ENCODE measurements at regions not wholly inside any gene's neighbourhood (a gene's known extent, or its start where the extent isn't known, plus 50 kb on each side); places are given as distances from the start of the nearest gene placed in this dataset.

DNA sequence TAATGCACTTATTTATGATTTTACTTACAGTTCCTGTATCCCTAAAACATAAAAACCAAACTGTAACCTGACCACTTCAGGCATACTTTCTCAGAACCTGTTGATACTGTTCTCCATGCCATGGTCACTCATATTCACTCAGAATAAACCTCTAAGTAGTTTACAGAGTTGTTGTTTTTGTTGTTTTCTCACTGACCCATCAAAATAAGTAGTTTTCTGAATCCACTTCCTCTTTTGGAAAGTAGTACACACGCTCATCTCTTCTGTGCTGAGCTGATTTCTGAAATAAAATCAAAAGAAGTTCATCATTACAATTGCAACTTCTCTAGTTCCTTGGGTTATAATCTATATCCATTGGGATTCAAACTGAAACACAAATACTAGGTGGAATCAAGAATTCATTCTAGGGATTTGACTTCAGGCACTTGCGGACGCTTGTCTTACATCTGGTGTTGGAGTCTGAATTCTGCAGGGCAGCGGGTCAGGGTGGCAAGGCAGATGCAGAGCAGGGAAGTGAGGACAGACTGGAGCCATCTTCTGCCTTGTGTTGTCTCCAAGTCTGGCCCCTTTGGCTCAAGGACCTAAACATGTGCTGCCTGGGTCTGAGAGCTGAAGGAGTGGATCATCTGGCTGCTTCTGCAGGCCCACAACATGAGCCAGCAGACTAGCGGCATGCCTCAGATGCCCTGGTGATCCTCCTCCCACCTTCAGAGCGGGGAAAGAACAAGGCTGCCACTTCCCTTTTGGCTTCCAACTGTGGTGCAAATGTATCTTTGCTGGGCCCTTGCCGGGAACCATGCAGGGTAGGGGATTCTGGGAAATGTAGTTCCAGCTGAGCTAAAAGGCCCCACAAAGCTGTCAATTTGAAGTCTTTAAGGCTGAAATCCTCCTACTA lies 167.9 kb upstream of the MYLIP start:
- no peak overlapping the region for H3K4me3 Mint-ChIP-seq
- no peak for DNase-seq
- H3K4me1 Mint-ChIP-seq, result peaks cover 16% of the 10 kb centered on the region
- H3K27ac Mint-ChIP-seq, result no peak overlapping the region
- no peaks in the 10 kb centered on the region for H3K27me3 Mint-ChIP-seq
- H3K36me3 Mint-ChIP-seq, result no peaks in the 10 kb centered on the region
- no peaks in the 10 kb centered on the region for H3K9me3 Mint-ChIP-seq

GRCh38 chr6:15957655-15958169 lies 171.2 kb upstream of the MYLIP start:
- Mint-ChIP-seq H3K27ac (no peak overlapping the region), H3K4me1 (peaks cover 15% of the 10 kb centered on the region), H3K4me3 (no peak overlapping the region), H3K9me3 (no peaks in the 10 kb centered on the region), H3K27me3 (no peaks in the 10 kb centered on the region), H3K36me3 (no peaks in the 10 kb centered on the region)
- no peak for DNase-seq

- H3K4me1 Mint-ChIP-seq, result peaks cover 7% of the 10 kb centered on the region
- H3K27ac Mint-ChIP-seq, result no peak overlapping the region
- H3K4me3 Mint-ChIP-seq, result no peak overlapping the region
These were observed 172.4 kb upstream of the MYLIP start for GRCh38 chr6:15956205-15957106.

GRCh38 chr6:15955484-15955883 lies 173.4 kb upstream of the MYLIP start:
- no peaks in the 10 kb centered on the region for H3K9me3 Mint-ChIP-seq
- no peak overlapping the region for H3K4me3 Mint-ChIP-seq
- H3K4me1 Mint-ChIP-seq, result peaks cover 7% of the 10 kb centered on the region
- no peak for DNase-seq
- H3K27ac Mint-ChIP-seq, result no peak overlapping the region
- H3K36me3 Mint-ChIP-seq, result no peaks in the 10 kb centered on the region
- H3K27me3 Mint-ChIP-seq, result no peaks in the 10 kb centered on the region

More at GRCh38 chr6:15956205-15957106, 172.4 kb upstream of the MYLIP start:
- DNase-seq, result no peak
- Mint-ChIP-seq H3K9me3 (no peaks in the 10 kb centered on the region), H3K36me3 (no peaks in the 10 kb centered on the region), H3K27me3 (no peaks in the 10 kb centered on the region)

- Mint-ChIP-seq H3K27me3 (no peaks in the 10 kb centered on the region), H3K27ac (no peak overlapping the region)
These were observed 175.6 kb upstream of the MYLIP start for GRCh38 chr6:15953152-15953880.

DNA sequence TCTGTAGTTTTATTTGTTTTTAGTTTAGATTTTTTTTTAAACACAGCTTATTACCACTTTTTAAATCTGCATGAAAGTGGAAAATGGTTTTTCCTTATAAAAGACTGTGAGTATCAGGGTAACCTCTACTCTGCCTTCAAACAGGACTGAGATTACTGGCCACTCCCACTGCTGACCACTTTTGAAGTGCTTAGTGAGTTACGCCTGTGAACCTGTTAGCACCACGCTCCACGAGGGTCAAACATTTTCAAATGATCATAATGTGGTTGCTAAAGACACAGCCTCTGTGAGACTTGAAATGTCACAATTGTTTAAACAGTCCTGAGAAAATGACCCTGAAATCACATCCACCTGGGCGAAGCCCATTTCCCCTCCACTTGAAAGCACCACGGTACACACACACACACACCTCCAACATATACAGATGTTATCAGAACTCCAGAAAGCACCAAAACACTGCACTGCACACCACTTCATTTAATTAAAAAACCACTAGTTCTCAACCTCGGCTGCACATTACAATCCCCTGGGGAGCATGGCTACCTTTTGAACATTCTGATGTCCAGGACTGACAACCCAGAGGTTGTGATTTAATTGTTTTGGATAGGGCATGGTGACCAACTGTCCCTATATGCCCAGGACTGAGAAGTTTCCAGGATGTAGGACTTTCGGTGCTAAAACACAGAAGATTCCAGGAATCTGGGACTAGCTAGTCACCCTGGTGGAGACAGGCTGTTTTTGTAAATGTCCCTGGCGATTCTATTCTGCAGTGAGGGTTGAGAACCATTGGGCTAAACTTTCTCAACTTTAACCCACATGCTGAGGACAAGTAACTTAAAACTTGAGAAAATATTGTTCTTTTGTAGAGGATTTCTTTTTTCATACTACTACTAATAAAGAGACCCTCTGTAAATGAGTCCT lies 176.4 kb upstream of the MYLIP start:
- H3K9me3 Mint-ChIP-seq, result no peaks in the 10 kb centered on the region
- H3K27ac Mint-ChIP-seq, result no peak overlapping the region

More at GRCh38 chr6:15953152-15953880, 175.6 kb upstream of the MYLIP start:
- DNase-seq, result no peak
- Mint-ChIP-seq H3K36me3 (no peaks in the 10 kb centered on the region), H3K4me3 (no peak overlapping the region), H3K4me1 (peaks cover 7% of the 10 kb centered on the region), H3K9me3 (no peaks in the 10 kb centered on the region)

DNA sequence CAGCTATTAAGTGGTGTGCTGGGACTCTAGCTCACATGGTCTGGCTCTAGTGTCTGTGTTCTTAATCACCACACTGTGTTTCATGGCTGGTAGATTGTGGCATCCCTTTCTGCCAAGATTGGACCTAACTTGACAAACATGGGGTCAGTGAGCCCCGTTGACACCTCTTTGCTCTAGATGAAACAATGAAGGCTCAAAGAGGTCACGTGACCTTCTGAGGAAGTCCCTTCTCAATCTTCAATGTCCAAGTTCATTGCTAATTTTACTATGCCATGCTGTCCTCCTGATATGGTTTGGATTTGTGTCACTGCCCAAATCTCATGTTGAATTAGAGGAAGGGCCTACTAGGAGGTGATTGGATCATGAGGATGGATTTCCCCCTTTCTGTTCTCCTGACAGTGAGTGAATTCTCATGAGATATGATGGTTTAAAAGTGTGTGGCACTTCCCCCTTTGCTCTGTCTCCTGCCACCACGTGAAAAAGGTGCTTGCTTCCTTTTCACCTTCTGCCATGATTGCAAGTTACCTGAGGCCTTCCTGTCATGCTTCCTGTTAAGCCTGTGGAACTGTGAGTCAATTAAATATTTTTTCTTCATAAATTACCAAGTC lies 177.8 kb upstream of the MYLIP start:
- Mint-ChIP-seq H3K4me1 (peaks cover 3% of the 10 kb centered on the region), H3K4me3 (no peak overlapping the region), H3K36me3 (no peaks in the 10 kb centered on the region), H3K9me3 (no peaks in the 10 kb centered on the region), H3K27ac (no peak overlapping the region), H3K27me3 (no peaks in the 10 kb centered on the region)
- DNase-seq, result no peak

More for the DNA sequence above, 176.4 kb upstream of the MYLIP start:
- H3K4me3 Mint-ChIP-seq, result no peak overlapping the region
- H3K4me1 Mint-ChIP-seq, result peaks cover 7% of the 10 kb centered on the region
- DNase-seq, result no peak
- H3K27me3 Mint-ChIP-seq, result no peaks in the 10 kb centered on the region
- no peaks in the 10 kb centered on the region for H3K36me3 Mint-ChIP-seq

DNA sequence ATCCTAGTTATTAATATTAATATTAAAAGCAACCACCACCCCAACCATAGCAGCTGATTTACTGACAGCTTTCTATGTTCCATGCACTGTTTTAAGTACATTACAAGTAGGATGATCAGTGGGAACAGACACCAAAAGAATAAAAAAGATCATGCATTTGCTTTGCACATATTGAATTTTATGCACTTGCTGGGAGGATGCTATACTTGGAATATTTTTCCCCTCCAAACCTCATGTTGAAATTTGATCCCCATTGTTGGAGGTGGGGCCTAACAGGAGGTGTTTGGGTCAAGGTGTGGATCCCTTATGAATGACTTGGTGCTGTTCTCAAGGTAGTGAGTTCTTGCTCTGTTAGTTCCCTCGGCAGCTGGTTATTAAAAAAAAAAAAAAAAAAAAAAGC lies 178.9 kb upstream of the MYLIP start:
- Mint-ChIP-seq H3K9me3 (no peaks in the 10 kb centered on the region), H3K4me1 (peaks cover 2% of the 10 kb centered on the region), H3K27ac (no peak overlapping the region), H3K36me3 (no peaks in the 10 kb centered on the region), H3K27me3 (no peaks in the 10 kb centered on the region), H3K4me3 (no peak overlapping the region)
- DNase-seq, result no peak

DNA sequence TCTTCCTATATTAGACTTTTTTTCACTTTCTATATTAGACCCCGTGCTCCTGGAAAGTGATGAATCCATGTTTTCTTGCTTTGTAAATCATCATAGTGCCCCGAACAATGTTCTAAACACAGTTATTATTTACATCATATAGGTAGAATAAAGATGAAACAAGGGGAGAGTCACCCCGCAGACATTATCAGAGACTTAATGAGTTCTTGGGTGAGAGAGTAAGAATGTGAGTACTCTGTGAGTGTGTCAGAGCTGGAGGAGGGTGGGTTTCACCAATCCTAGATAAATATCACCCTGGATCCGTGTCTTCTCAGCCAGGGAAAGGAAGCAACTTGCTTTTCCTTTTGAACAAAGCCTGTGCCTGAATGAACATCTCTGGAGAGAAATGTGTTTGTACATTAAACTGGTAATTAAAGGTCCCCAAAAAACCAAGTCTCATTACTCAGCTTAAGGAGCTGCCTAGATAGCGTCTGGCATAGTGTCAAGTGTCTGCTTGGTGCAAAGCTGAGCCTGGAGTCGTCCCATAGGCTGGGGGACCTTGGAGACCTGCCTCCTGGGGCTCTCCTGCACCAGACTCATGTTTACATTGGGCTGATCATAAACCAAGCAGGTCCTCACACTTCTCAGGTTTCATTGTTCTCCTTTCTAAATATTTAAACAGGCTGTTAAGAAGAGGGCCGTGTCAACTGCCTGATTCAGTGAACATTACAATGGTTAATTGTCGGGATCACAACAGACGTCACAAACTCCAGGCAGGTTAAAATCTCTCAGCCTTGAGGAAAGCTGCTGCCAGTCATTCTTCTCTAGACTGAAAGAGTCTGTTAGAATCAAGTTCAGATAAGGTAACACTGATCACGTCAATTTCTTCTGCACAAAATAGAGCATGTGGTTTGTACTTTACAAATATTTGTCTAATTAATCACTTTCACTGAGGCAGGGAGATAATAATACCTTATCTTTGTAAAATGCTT lies 179.7 kb upstream of the MYLIP start:
- Mint-ChIP-seq H3K27ac (no peak overlapping the region), H3K36me3 (no peaks in the 10 kb centered on the region), H3K27me3 (no peaks in the 10 kb centered on the region), H3K4me1 (peaks cover 2% of the 10 kb centered on the region), H3K9me3 (no peaks in the 10 kb centered on the region), H3K4me3 (no peak overlapping the region)
- no peak for DNase-seq

DNA sequence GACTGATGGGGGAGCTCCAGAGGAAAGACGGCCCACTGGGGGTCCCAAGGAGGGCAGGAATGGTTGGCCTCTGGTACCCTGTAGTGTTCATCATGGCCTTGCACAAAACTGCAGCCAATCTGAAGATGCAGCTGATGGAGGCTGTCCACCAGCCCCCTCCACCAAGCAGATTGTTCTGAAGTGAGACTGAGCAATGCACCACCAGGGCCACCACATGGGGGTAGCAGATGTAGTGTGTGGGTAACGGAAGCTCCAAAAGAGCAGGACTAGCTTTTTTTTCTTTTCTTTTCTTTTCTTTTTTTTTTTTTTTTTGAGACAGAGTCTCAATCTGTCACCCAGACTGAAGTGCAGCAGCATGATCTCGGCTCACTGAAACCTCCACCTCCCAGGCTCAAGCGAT lies 181.0 kb upstream of the MYLIP start:
- Mint-ChIP-seq H3K4me3 (no peak overlapping the region), H3K27me3 (no peaks in the 10 kb centered on the region), H3K9me3 (no peaks in the 10 kb centered on the region), H3K27ac (no peak overlapping the region), H3K4me1 (peaks cover 2% of the 10 kb centered on the region), H3K36me3 (no peaks in the 10 kb centered on the region)
- DNase-seq, result no peak

GRCh38 chr6:15947436-15947835 lies 181.4 kb upstream of the MYLIP start:
- H3K9me3 Mint-ChIP-seq, result no peaks in the 10 kb centered on the region
- DNase-seq, result no peak
- H3K36me3 Mint-ChIP-seq, result no peaks in the 10 kb centered on the region
- H3K4me1 Mint-ChIP-seq, result peaks cover under 1% of the 10 kb centered on the region
- H3K27ac Mint-ChIP-seq, result no peak overlapping the region
- no peaks in the 10 kb centered on the region for H3K27me3 Mint-ChIP-seq
- H3K4me3 Mint-ChIP-seq, result no peak overlapping the region

GRCh38 chr6:15946701-15947385 lies 182.0 kb upstream of the MYLIP start:
- H3K4me3 Mint-ChIP-seq, result no peak overlapping the region
- no peaks in the 10 kb centered on the region for H3K27me3 Mint-ChIP-seq
- H3K9me3 Mint-ChIP-seq, result no peaks in the 10 kb centered on the region
- H3K4me1 Mint-ChIP-seq, result no peaks in the 10 kb centered on the region
- H3K27ac Mint-ChIP-seq, result no peak overlapping the region
- DNase-seq, result no peak
- H3K36me3 Mint-ChIP-seq, result no peaks in the 10 kb centered on the region
